GM12865 (cell line): ENCODE measurements at regions not wholly inside any gene's neighbourhood (a gene's known extent, or its start where the extent isn't known, plus 50 kb on each side); places are given as distances from the start of the nearest gene placed in this dataset.

Experiments
- DNase-seq: peaks from one replicate; pipeline ENCODE4 v3.0.0; 2010; ENCODE audit warnings: low read depth
- H3K4me3 ChIP-seq: 2 replicates; pipeline ENCODE4 v1.5.1; 2011; ENCODE audit warnings: mild to moderate bottlenecking, low read depth, low read length, control low read depth
- CTCF ChIP-seq: IDR thresholded peaks from 2 replicates; pipeline ENCODE4 v1.5.1; 2011; ENCODE audit warnings: low read length, control low read depth, low read depth, inconsistent platforms; ENCODE audit not compliant: insufficient read depth; ENCODE audit errors: missing control alignments

GRCh38 chr6:98467091-98467490, 367.3 kb upstream of the POU3F2 start:
- no peak for TF ChIP-seq CTCF
- H3K4me3 ChIP-seq: no peak overlapping the region
- DNase-seq: no peak

GRCh38 chr6:98467902-98468301, 366.5 kb upstream of the POU3F2 start:
- no peak for TF ChIP-seq CTCF
- DNase-seq: no peak

GRCh38 chr6:98469141-98469540, 365.2 kb upstream of the POU3F2 start:
- DNase-seq: no peak
- no peak for TF ChIP-seq CTCF

More at GRCh38 chr6:98467902-98468301, 366.5 kb upstream of the POU3F2 start:
- no peak overlapping the region for H3K4me3 ChIP-seq

GRCh38 chr6:98470821-98471220, 363.6 kb upstream of the POU3F2 start:
- no peak for DNase-seq
- TF ChIP-seq CTCF: no peak
- no peak overlapping the region for H3K4me3 ChIP-seq

More at GRCh38 chr6:98469141-98469540, 365.2 kb upstream of the POU3F2 start:
- no peak overlapping the region for H3K4me3 ChIP-seq

GRCh38 chr6:98471444-98471843, 362.9 kb upstream of the POU3F2 start:
- DNase-seq: no peak
- no peak overlapping the region for H3K4me3 ChIP-seq

GRCh38 chr6:98477231-98477630, 357.1 kb upstream of the POU3F2 start:
- TF ChIP-seq CTCF: no peak
- no peak for DNase-seq
- no peak overlapping the region for H3K4me3 ChIP-seq

More at GRCh38 chr6:98471444-98471843, 362.9 kb upstream of the POU3F2 start:
- no peak for TF ChIP-seq CTCF

GRCh38 chr6:98484696-98485095, 349.7 kb upstream of the POU3F2 start:
- no peak for DNase-seq
- TF ChIP-seq CTCF: no peak
- H3K4me3 ChIP-seq: no peak overlapping the region
